ENCODE measurements at regions not wholly inside any gene's neighbourhood (a gene's known extent, or its start where the extent isn't known, plus 50 kb on each side); places are given as distances from the start of the nearest gene placed in this dataset.

- DNase-seq (no peak), ATAC-seq (ENCODE audit: poor library complexity) (no peak)
- intact Hi-C loops (cut with DNase I): no loop called here
Measured at GRCh38 chr12:127419111-127419510, 847.9 kb upstream of the TMEM132C start.

- no peak for ATAC-seq (ENCODE audit: poor library complexity)
- intact Hi-C loops (cut with DNase I): no loop called here
- DNase-seq: no peak
Measured at GRCh38 chr12:127421614-127422013, 845.4 kb upstream of the TMEM132C start.

- no peak for ATAC-seq (ENCODE audit: poor library complexity)
- intact Hi-C loops (cut with DNase I): no loop called here
- DNase-seq: no peak
Measured at GRCh38 chr12:127422935-127423566, 843.9 kb upstream of the TMEM132C start.

GRCh38 chr12:127425474-127425873 is 841.5 kb upstream of the TMEM132C start:
- ATAC-seq (ENCODE audit: poor library complexity) (no peak), DNase-seq (no peak)
- intact Hi-C loops (cut with DNase I): no loop called here

GRCh38 chr12:127428420-127428819 is 838.5 kb upstream of the TMEM132C start:
- intact Hi-C loops (cut with DNase I): no loop called here
- DNase-seq (no peak), ATAC-seq (ENCODE audit: poor library complexity) (no peak)

- intact Hi-C loops (cut with DNase I): no loop called here
- ATAC-seq (ENCODE audit: poor library complexity): no peak
Measured at GRCh38 chr12:127429551-127430285, 837.3 kb upstream of the TMEM132C start.

GRCh38 chr12:127430401-127430800 is 836.6 kb upstream of the TMEM132C start:
- intact Hi-C loops (cut with DNase I): no loop called here
- ATAC-seq (ENCODE audit: poor library complexity) (no peak), DNase-seq (no peak)

More at GRCh38 chr12:127429551-127430285, 837.3 kb upstream of the TMEM132C start:
- DNase-seq: no peak

GRCh38 chr12:127431177-127431576 is 835.8 kb upstream of the TMEM132C start:
- ATAC-seq (ENCODE audit: poor library complexity) (no peak), DNase-seq (no peak)
- intact Hi-C loops (cut with DNase I): no loop called here

GRCh38 chr12:127431594-127431993 is 835.4 kb upstream of the TMEM132C start:
- intact Hi-C loops (cut with DNase I): no loop called here
- ATAC-seq (ENCODE audit: poor library complexity): no peak
- no peak for DNase-seq

GRCh38 chr12:127435439-127435838 is 831.5 kb upstream of the TMEM132C start:
- no peak for DNase-seq
- intact Hi-C loops (cut with DNase I): no loop called here
- no peak for ATAC-seq (ENCODE audit: poor library complexity)

GRCh38 chr12:127438512-127439244 is 828.3 kb upstream of the TMEM132C start:
- DNase-seq (no peak), ATAC-seq (ENCODE audit: poor library complexity) (no peak)
- intact Hi-C loops (cut with DNase I): no loop called here

- ATAC-seq (ENCODE audit: poor library complexity) (no peak), DNase-seq (no peak)
- intact Hi-C loops (cut with DNase I): no loop called here
Measured at GRCh38 chr12:127445581-127446139, 821.3 kb upstream of the TMEM132C start.

- no peak for ATAC-seq (ENCODE audit: poor library complexity)
- intact Hi-C loops (cut with DNase I): no loop called here
- DNase-seq: no peak
Measured at GRCh38 chr12:127448906-127449305, 818.1 kb upstream of the TMEM132C start.

GRCh38 chr12:127450826-127451225 is 816.1 kb upstream of the TMEM132C start:
- intact Hi-C loops (cut with DNase I): no loop called here
- DNase-seq (no peak), ATAC-seq (ENCODE audit: poor library complexity) (no peak)

- intact Hi-C loops (cut with DNase I): no loop called here
- ATAC-seq (ENCODE audit: poor library complexity) (no peak), DNase-seq (no peak)
Measured at GRCh38 chr12:127455347-127456265, 811.4 kb upstream of the TMEM132C start.

- DNase-seq (no peak), ATAC-seq (ENCODE audit: poor library complexity) (no peak)
- intact Hi-C loops (cut with DNase I): no loop called here
Measured at GRCh38 chr12:127457726-127458125, 809.2 kb upstream of the TMEM132C start.

- no peak for ATAC-seq (ENCODE audit: poor library complexity)
- DNase-seq: no peak
- intact Hi-C loops (cut with DNase I): no loop called here
Measured at GRCh38 chr12:127459166-127459565, 807.8 kb upstream of the TMEM132C start.

GRCh38 chr12:127459687-127460086 is 807.3 kb upstream of the TMEM132C start:
- ATAC-seq (ENCODE audit: poor library complexity) (no peak), DNase-seq (no peak)
- intact Hi-C loops (cut with DNase I): no loop called here

- no peak for DNase-seq
- intact Hi-C loops (cut with DNase I): no loop called here
- no peak for ATAC-seq (ENCODE audit: poor library complexity)
Measured at GRCh38 chr12:127463237-127463636, 803.7 kb upstream of the TMEM132C start.

Data from Right ventricle myocardium superior (tissue), 1 donor.